ENCODE measurements at regions not wholly inside any gene's neighbourhood (a gene's known extent, or its start where the extent isn't known, plus 50 kb on each side); places are given as distances from the start of the nearest gene placed in this dataset.

DNA sequence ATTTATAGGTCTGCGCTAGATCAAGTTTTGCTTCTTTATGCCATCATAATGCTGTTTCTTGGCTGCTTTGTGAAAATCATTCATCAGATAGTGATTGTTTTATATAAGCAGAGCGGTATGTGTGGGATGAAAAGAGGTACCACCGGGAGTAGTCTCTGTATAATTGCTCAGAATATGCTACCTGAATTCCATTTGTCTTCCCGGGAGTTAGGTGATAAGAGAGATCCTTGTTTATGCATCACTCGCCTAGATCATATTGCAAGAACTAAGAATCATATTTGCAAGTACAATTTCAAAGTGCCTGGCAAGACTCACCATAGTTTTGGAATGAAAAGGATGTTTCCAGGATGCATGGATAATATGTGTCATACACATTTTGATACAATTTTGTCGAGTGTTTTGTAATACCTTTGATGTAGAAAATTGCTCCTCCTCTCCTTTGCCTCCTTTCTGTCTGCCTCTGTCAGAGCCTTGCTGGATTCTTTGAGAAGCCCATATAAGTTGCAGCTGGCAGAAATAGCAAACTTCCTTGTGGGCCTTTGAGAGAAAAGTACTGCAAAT is 1306.0 kb upstream of the SLC10A2 start:
- TF ChIP-seq, protein P1, sequence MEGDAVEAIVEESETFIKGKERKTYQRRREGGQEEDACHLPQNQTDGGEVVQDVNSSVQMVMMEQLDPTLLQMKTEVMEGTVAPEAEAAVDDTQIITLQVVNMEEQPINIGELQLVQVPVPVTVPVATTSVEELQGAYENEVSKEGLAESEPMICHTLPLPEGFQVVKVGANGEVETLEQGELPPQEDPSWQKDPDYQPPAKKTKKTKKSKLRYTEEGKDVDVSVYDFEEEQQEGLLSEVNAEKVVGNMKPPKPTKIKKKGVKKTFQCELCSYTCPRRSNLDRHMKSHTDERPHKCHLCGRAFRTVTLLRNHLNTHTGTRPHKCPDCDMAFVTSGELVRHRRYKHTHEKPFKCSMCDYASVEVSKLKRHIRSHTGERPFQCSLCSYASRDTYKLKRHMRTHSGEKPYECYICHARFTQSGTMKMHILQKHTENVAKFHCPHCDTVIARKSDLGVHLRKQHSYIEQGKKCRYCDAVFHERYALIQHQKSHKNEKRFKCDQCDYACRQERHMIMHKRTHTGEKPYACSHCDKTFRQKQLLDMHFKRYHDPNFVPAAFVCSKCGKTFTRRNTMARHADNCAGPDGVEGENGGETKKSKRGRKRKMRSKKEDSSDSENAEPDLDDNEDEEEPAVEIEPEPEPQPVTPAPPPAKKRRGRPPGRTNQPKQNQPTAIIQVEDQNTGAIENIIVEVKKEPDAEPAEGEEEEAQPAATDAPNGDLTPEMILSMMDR (IDR thresholded peaks at IDR 0.05), result no peak
- no peak for TF ChIP-seq POLR2AphosphoS5 (IDR thresholded peaks at IDR 0.05)
- TF ChIP-seq POLR2A (IDR thresholded peaks at IDR 0.05; ENCODE audit: low read depth), result no peak
- no peak for TF ChIP-seq EP300 (IDR thresholded peaks at IDR 0.05)

Data from esophagus muscularis mucosa (tissue), 4 donors.